OCI-LY3 (cell line): ENCODE measurements at regions not wholly inside any gene's neighbourhood (a gene's known extent, or its start where the extent isn't known, plus 50 kb on each side); places are given as distances from the start of the nearest gene placed in this dataset.

ENCODE experiments used
- CTCF ChIP-seq: fragments of 200-600, 300-600 bp; sonication (generic); IDR thresholded peaks from 2 replicates; pipeline ENCODE4 v1.5.1; 2014; ENCODE audit warnings: antibody characterized with exemption, low read length, low read depth
- EZH2phosphoT487 ChIP-seq: fragments of 200-600 bp; shearing (Covaris generic); IDR thresholded peaks from 2 replicates; pipeline ENCODE4 v1.6.1; 2018; ENCODE audit warnings: antibody characterized with exemption, mixed run types, low read depth

GRCh38 chr12:18808221-18808620 is 70.3 kb downstream of the CAPZA3 start:
- no peak for TF ChIP-seq CTCF
- no peak for TF ChIP-seq EZH2phosphoT487
